Right lobe of liver (tissue), 4 donors: ENCODE measurements at regions not wholly inside any gene's neighbourhood (a gene's known extent, or its start where the extent isn't known, plus 50 kb on each side); places are given as distances from the start of the nearest gene placed in this dataset.

ENCODE experiments used
- POLR2A ChIP-seq: fragments of 450-650 bp; IDR thresholded peaks from one replicate; pipeline ENCODE4 v1.6.1; 2017; ENCODE audit warnings: antibody characterized with exemption, mild to moderate bottlenecking
- TF ChIP-seq, protein P1 (sequence below), 4 donors: fragments of 200-600 bp in 3 of 4; fragments of 450-650 bp in 1 of 4; IDR thresholded peaks; one replicate each; pipeline versions ENCODE4 v1.5.1 to v1.8.0; 2016 to 2022; ENCODE audit warnings: antibody characterized with exemption in 4 of 4, mild to moderate bottlenecking in 2 of 4
- donor health status: DM: no; HTN: no; CAD: no.
- donor health status: DM: no; HTN: no; CAD: no.
- donor health status: DM: no; HTN: yes; CAD: no.

DNA sequence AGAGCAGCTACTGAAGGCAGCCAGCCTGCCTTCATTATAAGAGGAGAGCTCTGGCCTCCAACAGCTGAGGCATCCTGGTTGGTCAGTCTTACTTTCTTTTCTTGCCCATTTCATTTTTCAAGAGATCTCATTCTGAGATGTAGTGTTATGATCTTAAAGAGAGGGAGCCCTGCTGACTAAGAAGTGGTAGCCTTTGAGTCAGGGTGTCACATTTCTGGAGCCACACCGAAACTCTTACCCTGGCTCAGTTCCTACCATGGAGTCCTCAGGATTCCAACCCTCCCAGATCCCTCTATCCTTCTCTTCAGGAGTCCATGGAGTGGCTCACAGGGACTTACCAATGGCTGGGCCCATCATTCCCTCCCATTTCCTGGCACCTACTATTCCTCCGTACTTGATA is 386.1 kb upstream of the LARGE1 start:
- TF ChIP-seq POLR2A = no peak
- TF ChIP-seq, protein P1, sequence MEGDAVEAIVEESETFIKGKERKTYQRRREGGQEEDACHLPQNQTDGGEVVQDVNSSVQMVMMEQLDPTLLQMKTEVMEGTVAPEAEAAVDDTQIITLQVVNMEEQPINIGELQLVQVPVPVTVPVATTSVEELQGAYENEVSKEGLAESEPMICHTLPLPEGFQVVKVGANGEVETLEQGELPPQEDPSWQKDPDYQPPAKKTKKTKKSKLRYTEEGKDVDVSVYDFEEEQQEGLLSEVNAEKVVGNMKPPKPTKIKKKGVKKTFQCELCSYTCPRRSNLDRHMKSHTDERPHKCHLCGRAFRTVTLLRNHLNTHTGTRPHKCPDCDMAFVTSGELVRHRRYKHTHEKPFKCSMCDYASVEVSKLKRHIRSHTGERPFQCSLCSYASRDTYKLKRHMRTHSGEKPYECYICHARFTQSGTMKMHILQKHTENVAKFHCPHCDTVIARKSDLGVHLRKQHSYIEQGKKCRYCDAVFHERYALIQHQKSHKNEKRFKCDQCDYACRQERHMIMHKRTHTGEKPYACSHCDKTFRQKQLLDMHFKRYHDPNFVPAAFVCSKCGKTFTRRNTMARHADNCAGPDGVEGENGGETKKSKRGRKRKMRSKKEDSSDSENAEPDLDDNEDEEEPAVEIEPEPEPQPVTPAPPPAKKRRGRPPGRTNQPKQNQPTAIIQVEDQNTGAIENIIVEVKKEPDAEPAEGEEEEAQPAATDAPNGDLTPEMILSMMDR (IDR thresholded peaks at IDR 0.05) = no peak
